SK-N-SH (cell line): ENCODE measurements at regions not wholly inside any gene's neighbourhood (a gene's known extent, or its start where the extent isn't known, plus 50 kb on each side); places are given as distances from the start of the nearest gene placed in this dataset.

Experiments
- CTCF ChIA-PET: fragments of 300-600, 350-600 bp; formaldehyde crosslinking; extraction: SDS; loops from one replicate; lab custom pipeline; 2021; lab: Yijun Ruan, JAX
- POLR2A ChIA-PET: fragments of 350-600 bp; sonication (Branson Sonifier 250); formaldehyde crosslinking; extraction: SDS; loops from one replicate; lab custom pipeline; 2020; ENCODE audit warnings: antibody characterized with exemption, inconsistent platforms; lab: Yijun Ruan, JAX
- DNase-seq: peaks from one replicate; pipeline ENCODE4 v3.0.0; 2012
- H2AFZ ChIP-seq: fragments of 200-600 bp; sonication (generic); 2 replicates; pipeline ENCODE4 v1.8.1; 2016; ENCODE audit warnings: antibody characterized with exemption, mild to moderate bottlenecking, low read depth
- H3F3A ChIP-seq: fragments of 200-600 bp; sonication (generic); replicated peaks from 2 replicates; pipeline ENCODE3; 2016; ENCODE audit warnings: antibody characterized with exemption, mild to moderate bottlenecking; ENCODE audit not compliant: insufficient read depth
- H3K27ac ChIP-seq, 2 experiments: fragments of 200-500 bp in 1 of 2; fragments of 200-600 bp in 1 of 2; sonication (Bioruptor generic) in 1 of 2; sonication (generic), shearing (Covaris generic) in 1 of 2; 2 replicates each; pipeline versions ENCODE4 v1.5.1 to v1.6.1; 2014 to 2016; ENCODE audit warnings: low read depth in 2 of 2, inconsistent platforms in 1 of 2, low read length in 1 of 2, mild to moderate bottlenecking in 1 of 2, mixed read lengths in 1 of 2
- H3K27me3 ChIP-seq: fragments of 200-600 bp; sonication (generic), shearing (Covaris generic); 2 replicates; pipeline ENCODE4 v1.6.1; 2016; ENCODE audit warnings: mixed run types; ENCODE audit not compliant: insufficient read depth
- H3K36me3 ChIP-seq, 2 experiments: fragments of 200-500 bp in 1 of 2; fragments of 200-600 bp in 1 of 2; sonication (Bioruptor generic) in 1 of 2; sonication (generic) in 1 of 2; replicated peaks in 1 of 2; 2 replicates each; pipeline versions ENCODE3 to v1.5.1; 2014 to 2016; ENCODE audit warnings: low read length in 1 of 2, mild to moderate bottlenecking in 1 of 2; ENCODE audit not compliant: insufficient read depth in 2 of 2, control insufficient read depth in 1 of 2
- H3K4me1 ChIP-seq, 2 experiments: fragments of 200-500 bp in 1 of 2; fragments of 200-600 bp in 1 of 2; sonication (Bioruptor generic) in 1 of 2; sonication (generic), shearing (Covaris generic) in 1 of 2; 2 replicates each; pipeline versions ENCODE4 v1.5.1 to v1.6.1; 2014 to 2016; ENCODE audit warnings: low read depth in 1 of 2, low read length in 1 of 2, mixed run types in 1 of 2; ENCODE audit not compliant: insufficient read depth in 2 of 2, control insufficient read depth in 1 of 2
- H3K4me2 ChIP-seq: fragments of 200-600 bp; sonication (generic), shearing (Covaris generic); 2 replicates; pipeline ENCODE4 v1.6.1; 2017; ENCODE audit warnings: mixed run types
- H3K4me3 ChIP-seq, 2 experiments: fragments of 200-500 bp in 1 of 2; fragments of 200-600 bp in 1 of 2; sonication (Bioruptor generic) in 1 of 2; sonication (generic), shearing (Covaris generic) in 1 of 2; 2 replicates each; pipeline versions ENCODE4 v1.5.1 to v1.8.1; 2014 to 2016; ENCODE audit warnings: low read depth in 2 of 2, inconsistent platforms in 1 of 2, low read length in 1 of 2, mild to moderate bottlenecking in 1 of 2, mixed read lengths in 1 of 2, moderate library complexity in 1 of 2
- H3K79me2 ChIP-seq: fragments of 200-600 bp; sonication (generic); 2 replicates; pipeline ENCODE4 v1.8.1; 2017; ENCODE audit warnings: mild to moderate bottlenecking; ENCODE audit not compliant: insufficient read depth
- H3K9ac ChIP-seq: fragments of 200-600 bp; sonication (generic); 2 replicates; pipeline ENCODE4 v1.6.1; 2017; ENCODE audit warnings: mixed run types
- H3K9me2 ChIP-seq: fragments of 200-600 bp; sonication (generic); 2 replicates; pipeline ENCODE4 v1.6.1; 2017; ENCODE audit warnings: mixed run types
- H3K9me3 ChIP-seq: fragments of 200-600 bp; sonication (generic); 2 replicates; pipeline ENCODE4 v1.6.1; 2017; ENCODE audit warnings: mixed run types, mild to moderate bottlenecking, moderate library complexity
- H4K20me1 ChIP-seq: fragments of 200-600 bp; sonication (generic); 2 replicates; pipeline ENCODE4 v1.6.1; 2017; ENCODE audit warnings: mild to moderate bottlenecking, mixed run types; ENCODE audit not compliant: insufficient read depth
- EP300 ChIP-seq, 2 experiments: IDR thresholded peaks; 2 replicates each; pipeline versions ENCODE4 v1.4.0 to v1.6.1; 2012; ENCODE audit warnings: borderline replicate concordance in 1 of 2, low read depth in 1 of 2, low read length in 1 of 2
- EZH2phosphoT487 ChIP-seq: fragments of 200-600 bp; sonication (generic); IDR thresholded peaks from 2 replicates; pipeline ENCODE4 v1.6.1; 2017; ENCODE audit warnings: low read depth, mixed run types, mild to moderate bottlenecking, antibody characterized with exemption, moderate library complexity, borderline replicate concordance
- GATA2 ChIP-seq: sonication (generic); formaldehyde crosslinking; IDR thresholded peaks from 2 replicates; pipeline ENCODE4 v1.5.0; 2020; ENCODE audit warnings: mild to moderate bottlenecking, missing genetic modification reagents
- IRF3 ChIP-seq: fragments of 150-350 bp; IDR thresholded peaks from 2 replicates; pipeline ENCODE4 v1.6.1; 2016; ENCODE audit warnings: mild to moderate bottlenecking, low read depth, low read length
- NRF1 ChIP-seq: IDR thresholded peaks from 2 replicates; pipeline ENCODE4 v1.6.1; 2012; ENCODE audit warnings: low read depth, mild to moderate bottlenecking, low read length
- RAD21 ChIP-seq: IDR thresholded peaks from 2 replicates; pipeline ENCODE4 v1.6.1; 2012; ENCODE audit warnings: mild to moderate bottlenecking, low read length
- REST ChIP-seq: IDR thresholded peaks from 2 replicates; pipeline ENCODE4 v1.6.1; 2012; ENCODE audit warnings: mild to moderate bottlenecking, low read depth, low read length, moderate library complexity
- RFX5 ChIP-seq: IDR thresholded peaks from 2 replicates; pipeline ENCODE4 v1.6.1; 2012; ENCODE audit warnings: mild to moderate bottlenecking, improper control_type of control experiment, low read length
- SIN3A ChIP-seq: IDR thresholded peaks from 2 replicates; pipeline ENCODE4 v1.6.1; 2012; ENCODE audit warnings: low read depth, mild to moderate bottlenecking, low read length, moderate library complexity, borderline replicate concordance
- SMC3 ChIP-seq: IDR thresholded peaks from 2 replicates; pipeline ENCODE4 v1.6.1; 2012; ENCODE audit warnings: low read depth, low read length, improper control_type of control experiment
- USF2 ChIP-seq: fragments of 150-350 bp; IDR thresholded peaks from 2 replicates; pipeline ENCODE4 v1.6.1; 2017; ENCODE audit warnings: antibody characterized with exemption, low read length, low read depth, borderline replicate concordance
- WGBS: methylation state at CpG from one replicate; pipeline ENCODE4 v1.1.6; 2017; ENCODE audit warnings: low lambda C conversion rate; 5-methylcytosine and 5-hydroxymethylcytosine counted together
- TF ChIP-seq, protein P1 (sequence below): IDR thresholded peaks from 2 replicates; pipeline ENCODE4 v1.4.0; 2012; ENCODE audit warnings: low read depth, borderline replicate concordance

- Histone ChIP-seq H3K27me3 (no peaks in the 10 kb centered on the region), H3K9ac (no peak overlapping the region), H3F3A (no peaks in the 10 kb centered on the region), H3K4me2 (no peak overlapping the region), H3K36me3 (no peaks in the 10 kb centered on the region), H3K27ac (no peak overlapping the region), H3K79me2 (no peaks in the 10 kb centered on the region), H3K9me3 (no peaks in the 10 kb centered on the region), H3K4me3 (no peak overlapping the region), H2AFZ (no peak overlapping the region), H4K20me1 (no peaks in the 10 kb centered on the region), H3K9me2 (no peaks in the 10 kb centered on the region), H3K4me1 (no peaks in the 10 kb centered on the region)
- ChIA-PET CTCF (no interaction called here), POLR2A (no interaction called here)
- DNase-seq = no peak
- no peak for TF ChIP-seq GATA2 (CRISPR knock-in tag)
- no peak for TF ChIP-seq RAD21
- TF ChIP-seq RFX5 = no peak
- no peak for TF ChIP-seq EZH2phosphoT487
- TF ChIP-seq SIN3A = no peak
- TF ChIP-seq NRF1 = no peak
- TF ChIP-seq, protein P1, sequence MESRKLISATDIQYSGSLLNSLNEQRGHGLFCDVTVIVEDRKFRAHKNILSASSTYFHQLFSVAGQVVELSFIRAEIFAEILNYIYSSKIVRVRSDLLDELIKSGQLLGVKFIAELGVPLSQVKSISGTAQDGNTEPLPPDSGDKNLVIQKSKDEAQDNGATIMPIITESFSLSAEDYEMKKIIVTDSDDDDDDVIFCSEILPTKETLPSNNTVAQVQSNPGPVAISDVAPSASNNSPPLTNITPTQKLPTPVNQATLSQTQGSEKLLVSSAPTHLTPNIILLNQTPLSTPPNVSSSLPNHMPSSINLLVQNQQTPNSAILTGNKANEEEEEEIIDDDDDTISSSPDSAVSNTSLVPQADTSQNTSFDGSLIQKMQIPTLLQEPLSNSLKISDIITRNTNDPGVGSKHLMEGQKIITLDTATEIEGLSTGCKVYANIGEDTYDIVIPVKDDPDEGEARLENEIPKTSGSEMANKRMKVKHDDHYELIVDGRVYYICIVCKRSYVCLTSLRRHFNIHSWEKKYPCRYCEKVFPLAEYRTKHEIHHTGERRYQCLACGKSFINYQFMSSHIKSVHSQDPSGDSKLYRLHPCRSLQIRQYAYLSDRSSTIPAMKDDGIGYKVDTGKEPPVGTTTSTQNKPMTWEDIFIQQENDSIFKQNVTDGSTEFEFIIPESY = no peak
These were observed 615.0 kb upstream of the AMOT start for GRCh38 chrX:113455582-113455981.

- no peak for DNase-seq
- TF ChIP-seq IRF3 = no peak
- TF ChIP-seq EP300 (IDR thresholded peaks at IDR 0.05; ENCODE audit: borderline replicate concordance in 1 of 2, low read depth in 1 of 2, low read length in 1 of 2) = no peak
- TF ChIP-seq SMC3 = no peak
- no peak for TF ChIP-seq USF2
- no peak for TF ChIP-seq RFX5
- TF ChIP-seq REST = no peak
- Histone ChIP-seq H3K9me2 (no peaks in the 10 kb centered on the region), H3K4me3 (no peak overlapping the region), H4K20me1 (0 out of 2 replicates have a peak, but pooled peaks cover under 1% of the 10 kb centered on the region), H3K36me3 (no peaks in the 10 kb centered on the region), H2AFZ (no peak overlapping the region), H3K9ac (no peak overlapping the region), H3F3A (no peaks in the 10 kb centered on the region), H3K79me2 (no peaks in the 10 kb centered on the region), H3K4me1 (no peaks in the 10 kb centered on the region), H3K27ac (no peak overlapping the region), H3K27me3 (no peaks in the 10 kb centered on the region; the same call in 1 of the 2 replicates), H3K9me3 (no peaks in the 10 kb centered on the region), H3K4me2 (no peak overlapping the region)
- WGBS = no CpG with 5 or more reads among the region's 1 CpG
- CTCF ChIA-PET = no interaction called here
- POLR2A ChIA-PET = no interaction called here
These were observed 588.4 kb upstream of the AMOT start for GRCh38 chrX:113429011-113429410.
